WI38 (cell line): ENCODE measurements at regions not wholly inside any gene's neighbourhood (a gene's known extent, or its start where the extent isn't known, plus 50 kb on each side); places are given as distances from the start of the nearest gene placed in this dataset.

ENCODE experiments used
- H3K4me3 ChIP-seq: 2 replicates; pipeline ENCODE4 v1.5.1; 2011; ENCODE audit warnings: low read depth, mild to moderate bottlenecking, control low read depth, low read length
- TF ChIP-seq, protein P1 (sequence below): IDR thresholded peaks from 2 replicates; pipeline ENCODE4 v1.5.1; 2012; ENCODE audit warnings: low read depth, mild to moderate bottlenecking, control low read depth, low read length

DNA sequence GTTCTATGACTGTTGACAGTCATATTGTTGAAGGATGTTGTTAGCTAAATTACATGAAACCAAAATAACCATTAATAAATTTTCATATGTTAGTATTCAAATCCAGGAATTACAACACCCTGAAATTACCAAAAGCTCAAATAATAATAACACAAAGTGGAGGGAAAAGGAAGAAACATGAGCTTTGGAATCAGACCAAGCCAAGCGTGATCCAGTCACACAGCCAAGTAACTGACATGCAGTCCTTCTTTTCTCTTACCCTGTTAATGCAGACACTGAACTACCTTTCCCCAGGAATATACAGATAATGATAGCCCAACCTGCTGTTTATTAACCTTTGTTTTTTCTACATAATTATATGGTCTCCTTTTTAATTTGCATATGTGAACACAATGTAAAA is 130.2 kb downstream of the HS3ST1 start:
- H3K4me3 ChIP-seq: no peak overlapping the region
- TF ChIP-seq, protein P1, sequence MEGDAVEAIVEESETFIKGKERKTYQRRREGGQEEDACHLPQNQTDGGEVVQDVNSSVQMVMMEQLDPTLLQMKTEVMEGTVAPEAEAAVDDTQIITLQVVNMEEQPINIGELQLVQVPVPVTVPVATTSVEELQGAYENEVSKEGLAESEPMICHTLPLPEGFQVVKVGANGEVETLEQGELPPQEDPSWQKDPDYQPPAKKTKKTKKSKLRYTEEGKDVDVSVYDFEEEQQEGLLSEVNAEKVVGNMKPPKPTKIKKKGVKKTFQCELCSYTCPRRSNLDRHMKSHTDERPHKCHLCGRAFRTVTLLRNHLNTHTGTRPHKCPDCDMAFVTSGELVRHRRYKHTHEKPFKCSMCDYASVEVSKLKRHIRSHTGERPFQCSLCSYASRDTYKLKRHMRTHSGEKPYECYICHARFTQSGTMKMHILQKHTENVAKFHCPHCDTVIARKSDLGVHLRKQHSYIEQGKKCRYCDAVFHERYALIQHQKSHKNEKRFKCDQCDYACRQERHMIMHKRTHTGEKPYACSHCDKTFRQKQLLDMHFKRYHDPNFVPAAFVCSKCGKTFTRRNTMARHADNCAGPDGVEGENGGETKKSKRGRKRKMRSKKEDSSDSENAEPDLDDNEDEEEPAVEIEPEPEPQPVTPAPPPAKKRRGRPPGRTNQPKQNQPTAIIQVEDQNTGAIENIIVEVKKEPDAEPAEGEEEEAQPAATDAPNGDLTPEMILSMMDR: no peak

DNA sequence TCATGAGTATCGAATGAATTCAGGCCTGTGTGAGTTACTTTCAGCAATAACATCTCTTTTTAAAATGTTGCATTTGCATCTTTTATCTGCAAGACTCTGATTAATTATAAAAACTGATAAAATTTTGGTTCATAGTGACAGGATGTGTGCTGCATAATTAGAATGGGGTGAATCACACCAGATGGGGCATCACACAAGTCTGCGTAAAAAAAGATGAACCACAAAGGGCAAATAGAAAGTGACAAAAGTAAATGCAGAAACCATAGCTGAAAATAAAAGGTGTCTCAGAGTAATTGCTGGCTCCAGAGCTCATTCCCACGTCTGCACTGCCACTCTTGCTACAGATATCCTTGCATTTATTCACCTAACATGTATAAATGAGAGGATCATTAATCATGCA is 131.1 kb downstream of the HS3ST1 start:
- H3K4me3 ChIP-seq: no peak overlapping the region
- TF ChIP-seq, protein P1: no peak

DNA sequence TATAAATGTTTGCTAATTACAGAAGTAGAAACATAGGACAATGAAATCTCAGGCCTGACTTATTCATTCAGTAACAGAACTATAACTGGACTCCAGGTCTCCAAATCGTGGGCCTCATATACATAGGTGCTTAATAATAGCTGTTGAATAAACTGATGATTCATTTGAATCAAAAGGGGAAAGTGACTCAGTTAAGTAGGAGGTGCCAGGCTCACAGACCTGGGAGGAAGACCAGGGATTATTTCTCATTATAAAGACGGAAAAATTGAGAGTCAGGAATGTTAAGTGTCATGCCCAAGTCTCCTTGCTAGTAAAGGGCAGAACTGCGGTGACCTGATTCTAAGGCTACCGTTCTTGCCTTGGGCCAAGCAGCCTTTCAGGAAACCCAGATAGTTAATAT is 131.5 kb downstream of the HS3ST1 start:
- TF ChIP-seq, protein P1: no peak
- H3K4me3 ChIP-seq: no peak overlapping the region

DNA sequence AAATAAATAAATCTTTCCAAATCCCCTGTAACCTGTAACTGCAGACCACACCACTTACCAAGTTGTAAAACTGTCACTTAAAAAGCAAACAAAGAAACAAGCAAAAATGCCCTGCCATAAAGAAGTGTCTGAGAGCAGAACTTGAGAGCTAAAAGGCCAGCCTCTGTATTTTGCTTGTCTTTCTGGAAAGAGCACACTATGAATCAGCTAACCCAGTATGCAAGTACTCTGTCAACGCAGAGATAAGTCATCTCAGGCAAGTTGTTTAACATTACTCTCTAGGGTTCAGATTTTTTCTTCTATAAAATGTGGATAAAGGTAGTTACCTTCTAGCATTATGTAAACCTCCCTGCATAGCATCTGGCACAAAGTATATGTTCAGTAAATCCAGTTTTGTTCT is 134.8 kb downstream of the HS3ST1 start:
- TF ChIP-seq, protein P1: no peak
- H3K4me3 ChIP-seq: no peak overlapping the region

DNA sequence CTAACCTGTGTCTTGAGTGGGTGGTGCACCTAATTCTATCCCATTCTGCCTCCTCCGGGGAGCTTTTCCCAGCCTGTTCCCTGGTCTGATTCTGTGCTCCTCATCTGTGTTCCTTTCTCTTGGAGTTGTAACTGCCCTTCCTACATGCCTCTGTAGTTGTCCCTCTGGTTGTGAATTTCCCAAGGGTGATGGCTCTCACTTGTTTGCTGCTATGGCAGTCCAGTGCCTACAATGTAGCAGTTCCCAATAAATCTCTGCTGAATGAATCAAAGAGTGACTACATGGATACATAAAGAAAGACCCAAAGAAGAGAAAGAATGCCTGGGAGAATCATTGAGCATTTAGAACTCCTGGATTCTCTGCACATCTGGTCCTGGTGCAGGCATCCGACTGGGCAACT is 141.6 kb downstream of the HS3ST1 start:
- TF ChIP-seq, protein P1: no peak
- no peak overlapping the region for H3K4me3 ChIP-seq

DNA sequence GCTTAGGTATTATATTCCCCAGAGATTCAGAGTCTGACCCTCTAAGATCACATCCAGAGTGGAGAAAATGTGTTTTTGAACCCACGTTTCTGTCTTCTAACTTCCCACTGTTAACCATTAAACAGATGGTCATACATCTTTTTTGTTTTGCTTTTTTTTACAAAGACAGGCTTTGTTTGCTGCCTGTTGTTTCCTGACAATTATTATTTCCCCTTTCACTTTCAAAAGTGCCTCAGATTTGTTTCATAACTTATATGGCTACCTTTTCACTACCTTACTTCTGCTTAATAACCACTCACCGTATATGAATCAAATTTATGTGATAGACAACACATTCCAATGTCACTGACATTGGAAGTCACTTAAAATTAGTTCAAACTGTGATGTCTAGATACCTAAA is 142.2 kb downstream of the HS3ST1 start:
- H3K4me3 ChIP-seq: no peak overlapping the region
- TF ChIP-seq, protein P1: no peak

DNA sequence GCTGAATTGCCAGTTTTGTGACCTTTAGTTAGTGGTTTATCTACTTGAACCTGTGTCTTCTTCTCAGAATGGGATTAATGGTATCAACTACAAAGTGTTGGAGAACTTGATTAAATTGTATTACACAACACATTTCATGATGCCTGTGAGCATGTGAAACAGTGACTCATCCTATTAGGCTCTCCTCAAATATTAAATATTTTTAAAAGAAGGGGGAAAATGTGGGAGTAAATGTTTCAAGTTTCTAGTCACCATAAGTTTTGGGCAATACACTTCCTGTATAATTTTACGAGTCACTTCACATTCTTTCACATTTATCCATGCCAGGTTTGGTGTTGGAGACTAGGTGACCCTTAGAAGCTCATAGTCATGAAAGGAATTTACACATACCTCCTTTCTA is 147.0 kb downstream of the HS3ST1 start:
- no peak overlapping the region for H3K4me3 ChIP-seq
- TF ChIP-seq, protein P1: no peak
